Retinal pigment epithelial cell (primary cell): ENCODE measurements at regions not wholly inside any gene's neighbourhood (a gene's known extent, or its start where the extent isn't known, plus 50 kb on each side); places are given as distances from the start of the nearest gene placed in this dataset.
"Not testable (repeated sequence)": the region's sequence is repeated elsewhere in the genome, so short reads cannot be mapped to it uniquely, and the experiment has no call there.

Experiments used
- DNase-seq: peaks from one replicate; pipeline ENCODE4 v3.0.0-alpha.2; 2010; ENCODE audit warnings: low read depth
- H3K4me3 ChIP-seq: 2 replicates; pipeline ENCODE4 v1.5.1; 2011; ENCODE audit warnings: mild to moderate bottlenecking, low read length, control low read depth, moderate library complexity
- TF ChIP-seq, protein P1 (sequence below): conservative IDR thresholded peaks from 2 replicates; pipeline ENCODE4 v1.5.1; 2011; ENCODE audit warnings: low read depth, low read length, control low read depth, inconsistent platforms

DNA sequence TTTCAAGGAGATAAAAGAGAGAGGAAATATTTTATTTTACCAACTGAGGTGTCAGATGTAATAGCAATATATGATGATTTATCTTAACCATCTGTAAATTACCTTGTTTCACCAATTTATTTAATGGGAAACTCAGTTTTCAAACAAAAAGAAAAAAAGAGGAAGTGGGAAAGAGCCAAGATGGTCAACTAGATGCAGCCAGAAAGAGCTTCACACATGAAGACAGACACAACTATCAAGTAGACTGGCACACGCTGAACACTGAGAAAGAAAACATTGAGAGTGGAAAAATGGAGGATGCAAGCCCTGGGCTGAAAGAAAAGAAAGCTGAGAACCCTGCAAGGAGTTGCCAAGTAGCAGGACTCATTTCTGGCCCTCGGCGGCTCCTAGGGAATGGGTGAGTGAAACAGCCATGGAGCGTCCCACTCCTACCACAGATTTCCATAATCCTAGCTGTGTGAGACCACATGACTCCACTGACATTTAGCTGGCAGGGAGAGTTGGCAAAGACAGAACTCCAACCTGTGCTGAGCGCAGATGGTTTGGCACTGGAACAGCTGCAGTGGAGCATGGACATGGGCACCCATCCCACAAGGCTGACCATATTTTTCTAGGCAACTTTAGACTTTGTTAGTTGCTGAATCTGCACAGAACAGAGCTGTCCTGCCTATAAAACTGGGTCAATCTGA lies 409.3 kb downstream of the FAM47B start:
- H3K4me3 ChIP-seq = no peak overlapping the region
- DNase-seq = no peak
- TF ChIP-seq, protein P1, sequence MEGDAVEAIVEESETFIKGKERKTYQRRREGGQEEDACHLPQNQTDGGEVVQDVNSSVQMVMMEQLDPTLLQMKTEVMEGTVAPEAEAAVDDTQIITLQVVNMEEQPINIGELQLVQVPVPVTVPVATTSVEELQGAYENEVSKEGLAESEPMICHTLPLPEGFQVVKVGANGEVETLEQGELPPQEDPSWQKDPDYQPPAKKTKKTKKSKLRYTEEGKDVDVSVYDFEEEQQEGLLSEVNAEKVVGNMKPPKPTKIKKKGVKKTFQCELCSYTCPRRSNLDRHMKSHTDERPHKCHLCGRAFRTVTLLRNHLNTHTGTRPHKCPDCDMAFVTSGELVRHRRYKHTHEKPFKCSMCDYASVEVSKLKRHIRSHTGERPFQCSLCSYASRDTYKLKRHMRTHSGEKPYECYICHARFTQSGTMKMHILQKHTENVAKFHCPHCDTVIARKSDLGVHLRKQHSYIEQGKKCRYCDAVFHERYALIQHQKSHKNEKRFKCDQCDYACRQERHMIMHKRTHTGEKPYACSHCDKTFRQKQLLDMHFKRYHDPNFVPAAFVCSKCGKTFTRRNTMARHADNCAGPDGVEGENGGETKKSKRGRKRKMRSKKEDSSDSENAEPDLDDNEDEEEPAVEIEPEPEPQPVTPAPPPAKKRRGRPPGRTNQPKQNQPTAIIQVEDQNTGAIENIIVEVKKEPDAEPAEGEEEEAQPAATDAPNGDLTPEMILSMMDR = no peak

DNA sequence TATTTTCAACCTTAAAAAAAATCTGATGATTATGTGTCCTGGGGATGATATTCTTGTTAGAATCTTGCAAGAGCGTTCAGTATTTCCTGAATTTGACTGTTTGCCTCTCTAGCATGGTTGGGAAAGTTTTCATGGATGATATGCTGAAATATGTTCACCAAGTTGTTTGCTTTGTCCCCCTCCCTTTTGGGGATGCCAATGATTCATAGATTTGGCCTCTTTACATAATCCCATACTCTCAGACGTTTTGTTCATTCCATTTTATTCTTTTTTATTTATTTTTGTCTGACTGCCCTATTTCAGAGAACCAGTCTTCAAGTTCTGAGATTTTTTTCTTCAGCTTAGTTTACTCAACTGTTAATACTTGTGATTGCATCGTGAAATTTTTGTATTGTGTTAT lies 415.1 kb downstream of the FAM47B start:
- no peak overlapping the region for H3K4me3 ChIP-seq
- DNase-seq = no peak
- TF ChIP-seq, protein P1 = no peak

DNA sequence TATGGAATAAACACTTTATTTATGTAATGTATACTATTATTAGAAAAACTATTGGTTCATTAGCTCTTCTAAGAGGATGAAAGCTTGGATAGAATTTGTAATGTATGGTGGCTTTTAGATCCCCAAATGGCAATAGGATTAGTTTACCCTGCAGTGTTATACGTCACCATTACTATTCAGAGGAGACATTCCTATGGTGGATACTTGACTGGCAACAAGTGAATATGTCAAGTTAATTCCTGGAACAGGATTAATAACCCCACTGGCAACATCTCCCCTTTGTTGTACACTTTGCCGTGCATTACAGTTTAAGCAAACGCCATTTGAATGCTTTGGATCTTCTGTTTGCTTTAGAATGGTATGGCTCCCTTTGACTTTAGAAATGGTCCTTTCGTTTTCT lies 420.3 kb downstream of the FAM47B start:
- TF ChIP-seq, protein P1 = no peak
- H3K4me3 ChIP-seq = no peak overlapping the region
- DNase-seq = no peak

DNA sequence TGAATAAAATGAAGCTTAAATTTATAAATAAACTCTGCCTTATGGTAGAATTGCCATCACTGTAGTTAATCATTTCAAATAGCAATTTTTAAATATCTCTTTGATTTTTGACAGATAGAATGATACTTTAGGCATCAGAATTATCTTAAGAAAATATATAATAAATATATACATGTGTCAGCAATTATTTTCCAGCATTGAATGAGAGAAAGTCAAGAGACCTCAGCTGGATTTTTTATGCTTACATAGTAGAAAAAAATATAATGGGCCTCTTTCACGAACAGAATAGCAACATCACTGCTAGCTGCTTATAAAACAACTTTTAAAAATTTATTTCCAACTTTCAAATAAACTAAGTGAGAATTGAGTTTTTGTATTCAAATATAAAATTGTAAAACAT lies 424.0 kb upstream of the MAGEB16 start:
- no peak for DNase-seq
- no peak overlapping the region for H3K4me3 ChIP-seq
- TF ChIP-seq, protein P1 = no peak

DNA sequence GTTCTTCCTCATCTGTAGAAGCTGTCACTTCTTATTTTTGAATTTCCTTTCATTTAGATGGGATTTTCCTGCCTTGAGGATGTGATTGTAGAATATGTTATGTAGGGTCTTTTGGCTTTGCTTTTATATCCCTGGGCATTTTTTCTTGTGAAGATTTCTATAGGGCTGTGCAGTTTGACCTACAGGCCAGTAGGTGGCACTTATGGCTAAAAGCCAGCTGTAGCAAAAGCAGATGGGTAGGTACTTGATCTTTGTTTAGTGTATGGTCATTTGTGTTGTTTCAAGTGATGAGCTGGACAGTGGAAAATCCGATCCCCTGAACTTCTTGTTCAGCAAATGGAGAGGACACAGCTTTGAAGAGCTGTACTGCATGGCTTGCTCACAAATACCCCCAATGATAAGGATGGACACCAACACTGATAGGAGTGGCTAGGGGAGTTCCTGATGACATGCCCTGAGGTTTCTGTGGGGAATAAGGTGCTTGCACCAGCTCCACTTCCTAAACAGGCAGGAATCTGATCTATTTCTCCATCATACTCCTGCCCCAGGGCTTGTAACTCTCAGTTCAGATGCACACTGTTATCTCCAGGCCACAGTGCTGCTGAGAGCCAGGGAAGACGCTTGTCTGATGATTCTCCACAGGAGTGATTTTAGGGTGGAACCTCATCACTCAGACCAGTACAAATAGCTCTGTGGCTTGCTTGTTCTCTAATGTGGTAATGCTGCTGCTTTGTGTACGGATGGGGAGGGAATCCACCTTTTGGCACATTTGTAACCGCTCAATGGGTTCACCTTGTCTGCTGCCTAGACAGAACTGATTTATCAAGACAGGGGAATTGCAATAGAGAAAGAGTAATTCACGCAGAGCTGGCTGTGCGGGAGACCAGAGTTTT lies 417.1 kb upstream of the MAGEB16 start:
- DNase-seq = no peak
- H3K4me3 ChIP-seq = no peak overlapping the region
- TF ChIP-seq, protein P1 = peak; percentile 65

DNA sequence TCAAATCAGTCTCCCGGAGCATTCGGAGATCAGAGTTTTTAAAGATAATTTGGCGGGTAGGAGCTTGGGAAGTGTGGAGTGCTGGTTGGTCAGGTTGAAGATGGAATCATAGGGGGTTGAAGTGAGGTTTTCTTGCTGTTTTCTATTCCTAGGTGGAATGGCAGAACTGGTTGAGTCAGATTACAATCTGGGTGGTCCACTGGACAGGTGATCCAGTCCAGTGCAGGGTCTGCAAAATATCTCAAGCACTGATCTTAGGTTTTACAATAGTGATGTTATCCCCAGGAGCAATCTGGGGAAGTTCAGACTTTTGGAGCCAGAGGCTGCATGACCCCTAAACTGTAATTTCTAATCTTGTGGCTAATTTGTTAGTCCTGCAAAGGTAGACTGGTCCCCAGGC lies 416.4 kb upstream of the MAGEB16 start:
- not testable (repeated sequence) for DNase-seq, H3K4me3 ChIP-seq

DNA sequence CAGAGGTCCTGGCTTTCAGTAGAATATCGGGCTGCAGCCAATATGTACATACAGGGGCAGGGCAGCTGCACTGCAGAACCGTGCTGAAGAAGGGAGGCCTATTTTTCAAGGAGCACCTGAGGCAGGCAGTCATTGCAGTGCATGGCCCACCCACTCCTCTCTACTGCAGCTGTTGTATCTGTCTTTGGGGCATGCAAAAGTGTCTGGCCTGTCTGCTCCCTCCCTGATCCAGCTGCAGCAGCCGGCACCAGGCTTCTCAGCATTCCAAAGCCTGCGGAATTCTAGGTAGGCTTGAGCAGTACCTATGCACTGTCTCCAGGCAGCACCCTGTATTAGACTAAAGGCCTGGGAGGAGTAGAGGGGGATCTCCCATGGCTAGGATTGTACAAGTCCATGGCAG lies 415.2 kb upstream of the MAGEB16 start:
- TF ChIP-seq, protein P1 = no peak
- DNase-seq = no peak
- H3K4me3 ChIP-seq = no peak overlapping the region
